ENCODE measurements at regions not wholly inside any gene's neighbourhood (a gene's known extent, or its start where the extent isn't known, plus 50 kb on each side); places are given as distances from the start of the nearest gene placed in this dataset.

- no peak for TF ChIP-seq CTCF (conservative IDR thresholded peaks at IDR 0.05; ENCODE audit: low read depth, low read length)
- peak overlapping the region; percentile 14 for H3K4me3 ChIP-seq (ENCODE audit: low read depth, low read length)
- DNase-seq (ENCODE audit: low read depth), result no peak
These were observed 232.1 kb downstream of the CPE start for GRCh38 chr4:165610679-165611437.

GRCh38 chr4:165612936-165613335 is 234.1 kb downstream of the CPE start:
- TF ChIP-seq CTCF (conservative IDR thresholded peaks at IDR 0.05; ENCODE audit: low read depth, low read length), result no peak
- DNase-seq (ENCODE audit: low read depth), result no peak
- H3K4me3 ChIP-seq (ENCODE audit: low read depth, low read length), result no peak overlapping the region

- no peak for DNase-seq (ENCODE audit: low read depth)
- TF ChIP-seq CTCF (conservative IDR thresholded peaks at IDR 0.05; ENCODE audit: low read depth, low read length), result no peak
- no peak overlapping the region for H3K4me3 ChIP-seq (ENCODE audit: low read depth, low read length)
These were observed 234.8 kb downstream of the CPE start for GRCh38 chr4:165613581-165613980.

GRCh38 chr4:165620913-165621312 is 242.1 kb downstream of the CPE start:
- no peak for TF ChIP-seq CTCF (conservative IDR thresholded peaks at IDR 0.05; ENCODE audit: low read depth, low read length)
- no peak for DNase-seq (ENCODE audit: low read depth)
- H3K4me3 ChIP-seq (ENCODE audit: low read depth, low read length), result no peak overlapping the region

GRCh38 chr4:165621983-165622382 is 243.2 kb downstream of the CPE start:
- DNase-seq (ENCODE audit: low read depth), result no peak
- TF ChIP-seq CTCF (conservative IDR thresholded peaks at IDR 0.05; ENCODE audit: low read depth, low read length), result no peak

GRCh38 chr4:165625281-165625680 is 246.5 kb downstream of the CPE start:
- H3K4me3 ChIP-seq (ENCODE audit: low read depth, low read length), result no peak overlapping the region
- no peak for DNase-seq (ENCODE audit: low read depth)
- no peak for TF ChIP-seq CTCF (conservative IDR thresholded peaks at IDR 0.05; ENCODE audit: low read depth, low read length)

More at GRCh38 chr4:165621983-165622382, 243.2 kb downstream of the CPE start:
- H3K4me3 ChIP-seq (ENCODE audit: low read depth, low read length), result no peak overlapping the region

GRCh38 chr4:165626316-165626715 is 246.7 kb upstream of the TLL1 start:
- no peak overlapping the region for H3K4me3 ChIP-seq (ENCODE audit: low read depth, low read length)
- no peak for DNase-seq (ENCODE audit: low read depth)
- no peak for TF ChIP-seq CTCF (conservative IDR thresholded peaks at IDR 0.05; ENCODE audit: low read depth, low read length)
